PC-3 (cell line): ENCODE measurements at regions not wholly inside any gene's neighbourhood (a gene's known extent, or its start where the extent isn't known, plus 50 kb on each side); places are given as distances from the start of the nearest gene placed in this dataset.
A peak's percentile ranks its signal among the peaks of the same experiment; 100 is the strongest.

Source experiments
- ATAC-seq: fragments of 200-7000 bp; cut with Tn5 transposase; 2 replicates; pipeline ENCODE4 v1.9.1; 2020; ENCODE audit warnings: mild to moderate bottlenecking, moderate library complexity
- BruUV-seq: library from RNA; stranded (reverse); fragments of 400-500 nt; replicated peaks from 2 replicates; lab custom pipeline; 2021; lab: Mats Ljungman, UMichigan
- CTCF ChIA-PET: fragments of 300-600 bp; sonication (Branson Sonifier 250); formaldehyde crosslinking; loops from one replicate; lab custom pipeline; 2022; ENCODE audit warnings: antibody characterized with exemption; lab: Charles Lee
- POLR2A ChIA-PET: fragments of 300-600 bp; sonication (Branson Sonifier 250); formaldehyde crosslinking; loops from one replicate; lab custom pipeline; 2022; ENCODE audit warnings: antibody characterized with exemption; ENCODE audit not compliant: unreplicated experiment; lab: Charles Lee
- DNase-seq: peaks from one replicate; pipeline ENCODE4 v3.0.0-alpha.2; 2015
- H2AFZ ChIP-seq: fragments of 300-600 bp; sonication (generic); 2 replicates; pipeline ENCODE4 v1.6.0; 2016; ENCODE audit warnings: antibody characterized with exemption, low read length
- H3F3A ChIP-seq: fragments of 300-600 bp; sonication (generic); one replicate; pipeline ENCODE4 v1.6.0; 2017; ENCODE audit warnings: antibody characterized with exemption, low read length, control low read depth, mild to moderate bottlenecking; ENCODE audit not compliant: unreplicated experiment
- H3K27ac ChIP-seq: fragments of 300-600 bp; sonication (generic); 2 replicates; pipeline ENCODE4 v1.5.1; 2016; ENCODE audit warnings: mild to moderate bottlenecking, low read length
- H3K27me3 ChIP-seq: fragments of 300-600 bp; sonication (generic); 2 replicates; pipeline ENCODE4 v1.6.1; 2016; ENCODE audit warnings: low read length, mixed read lengths
- H3K36me3 ChIP-seq: fragments of 300-600 bp; sonication (generic); 2 replicates; pipeline ENCODE4 v1.6.1; 2016; ENCODE audit warnings: low read depth, mixed run types, low read length, mixed read lengths
- H3K4me1 ChIP-seq: fragments of 300-600 bp; sonication (generic); 2 replicates; pipeline ENCODE4 v1.5.1; 2016; ENCODE audit warnings: low read length; ENCODE audit not compliant: insufficient read depth
- H3K4me2 ChIP-seq: fragments of 300-600 bp; sonication (generic); 2 replicates; pipeline ENCODE4 v1.6.0; 2016; ENCODE audit warnings: low read length
- H3K4me3 ChIP-seq: fragments of 300-600 bp; sonication (generic); 2 replicates; pipeline ENCODE4 v1.5.1; 2016; ENCODE audit warnings: mild to moderate bottlenecking, low read length, mixed read lengths
- H3K79me2 ChIP-seq: fragments of 300-600 bp; sonication (generic); 2 replicates; pipeline ENCODE4 v1.6.1; 2017; ENCODE audit warnings: low read length, mixed read lengths
- H3K9ac ChIP-seq: fragments of 300-600 bp; sonication (generic); 2 replicates; pipeline ENCODE4 v1.6.0; 2016; ENCODE audit warnings: mild to moderate bottlenecking, low read length
- H3K9me2 ChIP-seq: fragments of 300-600 bp; sonication (generic); replicated peaks from 2 replicates; pipeline ENCODE4 v1.6.1; 2016; ENCODE audit warnings: mixed run types, low read length, mixed read lengths
- H3K9me3 ChIP-seq: fragments of 300-600 bp; sonication (generic); 2 replicates; pipeline ENCODE4 v1.6.1; 2016; ENCODE audit warnings: low read length, mixed read lengths
- H4K20me1 ChIP-seq: fragments of 300-600 bp; sonication (generic); 2 replicates; pipeline ENCODE4 v1.6.1; 2016; ENCODE audit warnings: low read length, mixed read lengths
- EZH2 ChIP-seq: fragments of 300-600 bp; sonication (generic); IDR thresholded peaks from one replicate; pipeline ENCODE4 v1.6.1; 2017; ENCODE audit warnings: antibody characterized with exemption, mild to moderate bottlenecking, low read length; ENCODE audit not compliant: unreplicated experiment
- EZH2phosphoT487 ChIP-seq: fragments of 300-600 bp; sonication (generic); IDR thresholded peaks from 2 replicates; pipeline ENCODE4 v1.6.1; 2018; ENCODE audit warnings: mild to moderate bottlenecking, antibody characterized with exemption, low read length, borderline replicate concordance
- intact Hi-C: fragments of 100-400 bp; cut with micrococcal nuclease; formaldehyde crosslinking; loops from 2 replicates; pipeline ENCODE4 v1.9.0; 2023
- TF ChIP-seq, protein P1 (sequence below): fragments of 300-600 bp; sonication (generic); conservative IDR thresholded peaks from 2 replicates; pipeline ENCODE4 v1.5.1; 2017; ENCODE audit warnings: antibody characterized with exemption, low read depth, mild to moderate bottlenecking, low read length

DNA sequence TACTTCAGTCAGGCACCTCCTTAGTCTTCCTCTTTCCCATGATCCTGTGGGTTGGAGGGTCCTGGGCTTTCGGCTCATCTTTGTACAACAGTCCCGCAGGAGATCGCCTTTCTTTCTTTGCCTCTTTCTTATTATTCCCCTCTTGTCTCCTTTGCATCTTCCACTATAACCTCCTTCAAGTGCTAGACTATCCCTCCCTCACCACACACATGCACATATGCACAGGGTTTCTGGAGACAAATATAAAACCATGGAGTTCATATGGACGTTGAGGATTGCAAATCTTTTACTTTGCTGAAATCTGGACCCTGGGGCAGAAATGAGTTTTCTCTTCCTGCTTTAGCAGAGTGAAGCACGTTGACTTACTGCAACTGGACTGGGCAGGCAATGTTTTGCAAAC lies 80.3 kb downstream of the TMEM17 start:
- no peak overlapping the region for H3K27ac ChIP-seq
- H3K4me1 ChIP-seq = peaks cover 5% of the 10 kb centered on the region; the same call in 1 of the 2 replicates
- DNase-seq = no peak
- no peak overlapping the region for H3K4me3 ChIP-seq
- intact Hi-C loops = no loop called here
- no peaks in the 10 kb centered on the region for H4K20me1 ChIP-seq
- TF ChIP-seq, protein P1, sequence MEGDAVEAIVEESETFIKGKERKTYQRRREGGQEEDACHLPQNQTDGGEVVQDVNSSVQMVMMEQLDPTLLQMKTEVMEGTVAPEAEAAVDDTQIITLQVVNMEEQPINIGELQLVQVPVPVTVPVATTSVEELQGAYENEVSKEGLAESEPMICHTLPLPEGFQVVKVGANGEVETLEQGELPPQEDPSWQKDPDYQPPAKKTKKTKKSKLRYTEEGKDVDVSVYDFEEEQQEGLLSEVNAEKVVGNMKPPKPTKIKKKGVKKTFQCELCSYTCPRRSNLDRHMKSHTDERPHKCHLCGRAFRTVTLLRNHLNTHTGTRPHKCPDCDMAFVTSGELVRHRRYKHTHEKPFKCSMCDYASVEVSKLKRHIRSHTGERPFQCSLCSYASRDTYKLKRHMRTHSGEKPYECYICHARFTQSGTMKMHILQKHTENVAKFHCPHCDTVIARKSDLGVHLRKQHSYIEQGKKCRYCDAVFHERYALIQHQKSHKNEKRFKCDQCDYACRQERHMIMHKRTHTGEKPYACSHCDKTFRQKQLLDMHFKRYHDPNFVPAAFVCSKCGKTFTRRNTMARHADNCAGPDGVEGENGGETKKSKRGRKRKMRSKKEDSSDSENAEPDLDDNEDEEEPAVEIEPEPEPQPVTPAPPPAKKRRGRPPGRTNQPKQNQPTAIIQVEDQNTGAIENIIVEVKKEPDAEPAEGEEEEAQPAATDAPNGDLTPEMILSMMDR = no peak
- TF ChIP-seq EZH2phosphoT487 (no peak), EZH2 (no peak)
- no peaks in the 10 kb centered on the region for H3F3A ChIP-seq
- no peaks in the 10 kb centered on the region for H3K9me3 ChIP-seq
- no peaks in the 10 kb centered on the region for H3K9me2 ChIP-seq
- ATAC-seq = no peak
- no peaks in the 10 kb centered on the region for H3K79me2 ChIP-seq
- H3K36me3 ChIP-seq = no peaks in the 10 kb centered on the region
- H3K9ac ChIP-seq = no peak overlapping the region
- BruUV-seq = no TSS peak
- ChIA-PET POLR2A (no interaction called here), CTCF (no interaction called here)
- H2AFZ ChIP-seq = no peak overlapping the region
- H3K27me3 ChIP-seq = no peaks in the 10 kb centered on the region
- no peak overlapping the region for H3K4me2 ChIP-seq

DNA sequence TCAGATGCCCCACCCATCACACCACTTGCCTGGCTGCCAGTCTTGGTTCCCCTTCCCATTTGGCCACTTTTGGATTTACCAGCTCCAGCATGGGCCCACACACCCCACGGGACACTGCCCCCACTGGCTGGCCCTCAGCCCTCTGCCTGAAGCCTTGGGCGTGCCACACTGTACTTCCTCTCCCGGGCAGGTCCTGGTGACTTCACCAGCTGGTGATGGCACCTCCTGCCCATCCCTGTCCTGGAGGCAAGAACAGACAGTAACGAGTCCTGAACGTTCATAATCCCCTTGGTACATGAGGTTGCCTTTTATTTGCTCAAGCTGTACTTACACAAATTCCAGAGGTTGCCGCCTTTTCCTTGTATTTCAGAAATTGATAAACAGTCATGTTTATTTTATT lies 81.1 kb downstream of the TMEM17 start:
- no peak for TF ChIP-seq EZH2phosphoT487
- TF ChIP-seq EZH2 = no peak
- TF ChIP-seq, protein P1 = no peak
- Histone ChIP-seq H3K4me3 (no peak overlapping the region), H3K4me2 (no peak overlapping the region), H3K9ac (no peak overlapping the region), H3K27me3 (no peaks in the 10 kb centered on the region), H3K9me2 (no peaks in the 10 kb centered on the region), H2AFZ (0 out of 2 replicates have a peak overlapping the region, but pooled peaks have one; percentile 13), H4K20me1 (no peaks in the 10 kb centered on the region), H3K9me3 (no peaks in the 10 kb centered on the region), H3K79me2 (no peaks in the 10 kb centered on the region), H3K4me1 (peaks cover 5% of the 10 kb centered on the region; the same call in 1 of the 2 replicates), H3F3A (no peaks in the 10 kb centered on the region), H3K36me3 (no peaks in the 10 kb centered on the region), H3K27ac (no peak overlapping the region)
- ATAC-seq (peak; percentile 89), DNase-seq (peak; percentile 60)
- ChIA-PET CTCF (no interaction called here), POLR2A (no interaction called here)
- intact Hi-C loops = no loop called here
- no TSS peak for BruUV-seq

DNA sequence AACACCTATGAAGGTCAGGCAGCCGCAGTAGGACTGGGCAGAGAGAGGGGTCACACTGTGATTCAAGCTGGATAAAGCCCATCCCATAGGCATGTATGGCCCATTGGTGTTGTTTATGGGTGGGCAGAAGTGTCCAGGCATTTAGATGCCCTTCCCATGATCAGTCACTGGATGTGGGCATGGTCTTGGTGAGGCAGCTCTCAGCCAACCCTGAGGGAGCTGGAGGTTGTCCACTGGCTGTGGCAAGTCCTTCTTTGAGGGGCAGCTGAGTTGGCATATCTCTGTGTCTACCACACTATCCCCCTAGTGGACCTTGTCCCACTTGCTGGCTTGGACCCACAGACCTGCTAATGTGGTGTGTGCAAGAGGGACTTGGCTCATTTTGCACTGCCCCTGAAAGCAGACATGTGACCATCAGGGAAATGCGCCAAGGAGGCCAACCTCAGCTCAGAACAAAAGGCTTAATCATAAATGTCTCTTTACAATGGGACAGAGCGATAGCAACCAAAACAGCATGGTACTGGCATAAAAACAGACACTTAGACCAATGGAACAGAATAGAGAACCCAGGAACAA lies 82.0 kb downstream of the TMEM17 start:
- DNase-seq = no peak
- H3K4me2 ChIP-seq = no peak overlapping the region
- H3K27me3 ChIP-seq = no peaks in the 10 kb centered on the region
- TF ChIP-seq EZH2phosphoT487 (no peak), EZH2 (no peak)
- TF ChIP-seq, protein P1 = no peak
- intact Hi-C loops = no loop called here
- H4K20me1 ChIP-seq = no peaks in the 10 kb centered on the region
- H3K4me1 ChIP-seq = peaks cover 5% of the 10 kb centered on the region; the same call in 1 of the 2 replicates
- H3K9me2 ChIP-seq = no peaks in the 10 kb centered on the region
- H3K4me3 ChIP-seq = no peak overlapping the region
- ChIA-PET POLR2A (no interaction called here), CTCF (no interaction called here)
- no peak overlapping the region for H2AFZ ChIP-seq
- H3K36me3 ChIP-seq = no peaks in the 10 kb centered on the region
- no peaks in the 10 kb centered on the region for H3K79me2 ChIP-seq
- H3K9me3 ChIP-seq = no peaks in the 10 kb centered on the region
- no peak for ATAC-seq
- no peak overlapping the region for H3K9ac ChIP-seq
- no peak overlapping the region for H3K27ac ChIP-seq
- H3F3A ChIP-seq = no peaks in the 10 kb centered on the region
- BruUV-seq = no TSS peak
